H9 (cell line): ENCODE measurements at regions not wholly inside any gene's neighbourhood (a gene's known extent, or its start where the extent isn't known, plus 50 kb on each side); places are given as distances from the start of the nearest gene placed in this dataset.

ENCODE experiments used
- DNase-seq: peaks from one replicate; pipeline ENCODE4 v3.0.0-alpha.2; 2017
- H2AFZ ChIP-seq: one replicate; pipeline ENCODE4 v1.6.1; 2013; ENCODE audit warnings: mild to moderate bottlenecking, low read length, control low read depth, moderate library complexity
- H2AK5ac ChIP-seq: 2 replicates; pipeline ENCODE4 v1.6.1; 2013; ENCODE audit warnings: low read length, control low read depth, mixed read lengths; ENCODE audit not compliant: insufficient read length
- H2BK120ac ChIP-seq: one replicate; pipeline ENCODE4 v1.6.1; 2013; ENCODE audit warnings: low read depth, mild to moderate bottlenecking, low read length, control low read depth, inconsistent platforms; ENCODE audit not compliant: poor library complexity, severe bottlenecking
- H2BK12ac ChIP-seq: 2 replicates; pipeline ENCODE4 v1.6.1; 2013; ENCODE audit warnings: low read length, control low read depth, mixed read lengths, low read depth; ENCODE audit not compliant: insufficient read length
- H2BK15ac ChIP-seq: 2 replicates; pipeline ENCODE4 v1.6.1; 2013; ENCODE audit warnings: low read depth, low read length, control low read depth
- H2BK20ac ChIP-seq: one replicate; pipeline ENCODE4 v1.6.1; 2013; ENCODE audit warnings: low read depth, mild to moderate bottlenecking, low read length, control low read depth, inconsistent platforms; ENCODE audit not compliant: poor library complexity, severe bottlenecking
- H2BK5ac ChIP-seq: 2 replicates; pipeline ENCODE4 v1.6.1; 2013; ENCODE audit warnings: low read length, control low read depth, mixed read lengths; ENCODE audit not compliant: insufficient read length
- H3K14ac ChIP-seq: 2 replicates; pipeline ENCODE4 v1.6.1; 2013; ENCODE audit warnings: low read length, control low read depth; ENCODE audit not compliant: insufficient read depth
- H3K18ac ChIP-seq: 2 replicates; pipeline ENCODE4 v1.6.1; 2013; ENCODE audit warnings: low read depth, mild to moderate bottlenecking, mixed read lengths, low read length, control low read depth; ENCODE audit not compliant: insufficient read length
- H3K23ac ChIP-seq: 2 replicates; pipeline ENCODE4 v1.6.1; 2013; ENCODE audit warnings: low read length, control low read depth, mixed read lengths, low read depth; ENCODE audit not compliant: insufficient read length
- H3K23me2 ChIP-seq: 2 replicates; pipeline ENCODE4 v1.6.1; 2013; ENCODE audit warnings: low read depth, mild to moderate bottlenecking, mixed read lengths, low read length, control low read depth; ENCODE audit not compliant: insufficient read length, poor library complexity, severe bottlenecking
- H3K27ac ChIP-seq: 2 replicates; pipeline ENCODE4 v1.5.1; 2013; ENCODE audit warnings: low read length, control low read depth, mixed read lengths, low read depth; ENCODE audit not compliant: insufficient read length
- H3K27me3 ChIP-seq: 2 replicates; pipeline ENCODE4 v1.6.1; 2013; ENCODE audit warnings: low read length, control low read depth, inconsistent platforms; ENCODE audit not compliant: insufficient read depth
- H3K4ac ChIP-seq: 2 replicates; pipeline ENCODE4 v1.6.1; 2013; ENCODE audit warnings: low read depth, mild to moderate bottlenecking, control low read depth, inconsistent platforms, low read length, moderate library complexity
- H3K4me1 ChIP-seq: 2 replicates; pipeline ENCODE4 v1.6.1; 2013; ENCODE audit warnings: low read length, control low read depth, inconsistent platforms; ENCODE audit not compliant: insufficient read depth
- H3K4me2 ChIP-seq: 2 replicates; pipeline ENCODE4 v1.6.1; 2013; ENCODE audit warnings: low read length, control low read depth, mixed read lengths; ENCODE audit not compliant: insufficient read length, insufficient read depth
- H3K56ac ChIP-seq: 2 replicates; pipeline ENCODE4 v1.6.1; 2013; ENCODE audit warnings: low read depth, mild to moderate bottlenecking, mixed read lengths, low read length, control low read depth; ENCODE audit not compliant: insufficient read length
- H3K79me1 ChIP-seq: 2 replicates; pipeline ENCODE4 v1.6.1; 2013; ENCODE audit warnings: low read depth, mild to moderate bottlenecking, moderate library complexity, low read length, control low read depth, inconsistent platforms; ENCODE audit not compliant: insufficient read depth, poor library complexity, severe bottlenecking
- H3K79me2 ChIP-seq: 2 replicates; pipeline ENCODE4 v1.6.1; 2013; ENCODE audit warnings: low read length, control low read depth, inconsistent platforms; ENCODE audit not compliant: insufficient read depth
- H3K9ac ChIP-seq: 2 replicates; pipeline ENCODE4 v1.6.1; 2013; ENCODE audit warnings: low read length, control low read depth, mixed read lengths; ENCODE audit not compliant: insufficient read length; ENCODE audit errors: extremely low read depth
- H3K9me3 ChIP-seq: one replicate; pipeline ENCODE4 v1.6.1; 2013; ENCODE audit warnings: low read depth, low read length, inconsistent platforms; ENCODE audit not compliant: control insufficient read depth
- H3T11ph ChIP-seq: one replicate; pipeline ENCODE4 v1.6.1; 2013; ENCODE audit warnings: mild to moderate bottlenecking, low read length, control low read depth, inconsistent platforms
- H4K20me1 ChIP-seq: one replicate; pipeline ENCODE4 v1.6.1; 2013; ENCODE audit not compliant: control insufficient read depth, insufficient read length, insufficient read depth
- H4K5ac ChIP-seq: 2 replicates; pipeline ENCODE4 v1.6.1; 2013; ENCODE audit warnings: low read depth, mild to moderate bottlenecking, mixed read lengths, low read length, control low read depth; ENCODE audit not compliant: insufficient read length
- H4K8ac ChIP-seq: replicated peaks from 2 replicates; pipeline ENCODE4 v1.6.1; 2013; ENCODE audit warnings: low read length, control low read depth, mixed read lengths, low read depth; ENCODE audit not compliant: insufficient read length
- H4K91ac ChIP-seq: 2 replicates; pipeline ENCODE4 v1.6.1; 2013; ENCODE audit warnings: low read depth, mild to moderate bottlenecking, moderate library complexity, mixed read lengths, low read length, control low read depth; ENCODE audit not compliant: insufficient read length
- H3K27ac Mint-ChIP-seq, 3 experiments: 2 replicates in 2 of 3; 3 replicates in 1 of 3; pipeline ENCODE4 v1.8.0; 2020 to 2021; ENCODE audit warnings: mixed read lengths in 3 of 3, mild to moderate bottlenecking in 1 of 3, moderate library complexity in 1 of 3
- H3K27me3 Mint-ChIP-seq: 2 replicates; pipeline ENCODE4 v1.8.0; 2021; ENCODE audit warnings: low read depth, mild to moderate bottlenecking, moderate library complexity, mixed read lengths
- H3K36me3 Mint-ChIP-seq, 3 experiments: 2 replicates in 2 of 3; 3 replicates in 1 of 3; pipeline ENCODE4 v1.8.0; 2020 to 2021; ENCODE audit warnings: low read depth in 3 of 3, mixed read lengths in 3 of 3; ENCODE audit not compliant: insufficient read depth in 1 of 3
- H3K4me1 Mint-ChIP-seq, 2 experiments: 2 replicates each; pipeline ENCODE4 v1.8.0; 2020; ENCODE audit warnings: mixed read lengths in 2 of 2
- H3K4me3 Mint-ChIP-seq, 2 experiments: 2 replicates in 1 of 2; 3 replicates in 1 of 2; pipeline ENCODE4 v1.8.0; 2020 to 2021; ENCODE audit warnings: mild to moderate bottlenecking in 2 of 2, mixed read lengths in 2 of 2, moderate library complexity in 1 of 2
- H3K9me3 Mint-ChIP-seq, 2 experiments: 2 replicates in 1 of 2; 3 replicates in 1 of 2; pipeline ENCODE4 v1.8.0; 2020; ENCODE audit warnings: mild to moderate bottlenecking in 2 of 2, mixed read lengths in 2 of 2, moderate library complexity in 1 of 2
- CTCF ChIP-seq: fragments of 200-600 bp; sonication (generic); conservative IDR thresholded peaks from 3 replicates; pipeline ENCODE4 v1.8.0; 2021; ENCODE audit warnings: antibody characterized with exemption, mild to moderate bottlenecking
- WGBS: extraction: QIAGEN DNeasy Blood & Tissue Kit; methylation state at CpG from one replicate; pipeline ENCODE4 v1.1.7; 2013; ENCODE audit warnings: missing lambda C conversion rate, low lambda C conversion rate, mixed read lengths; ENCODE audit not compliant: insufficient read length; ENCODE audit errors: extremely low coverage; 5-methylcytosine and 5-hydroxymethylcytosine counted together

DNA sequence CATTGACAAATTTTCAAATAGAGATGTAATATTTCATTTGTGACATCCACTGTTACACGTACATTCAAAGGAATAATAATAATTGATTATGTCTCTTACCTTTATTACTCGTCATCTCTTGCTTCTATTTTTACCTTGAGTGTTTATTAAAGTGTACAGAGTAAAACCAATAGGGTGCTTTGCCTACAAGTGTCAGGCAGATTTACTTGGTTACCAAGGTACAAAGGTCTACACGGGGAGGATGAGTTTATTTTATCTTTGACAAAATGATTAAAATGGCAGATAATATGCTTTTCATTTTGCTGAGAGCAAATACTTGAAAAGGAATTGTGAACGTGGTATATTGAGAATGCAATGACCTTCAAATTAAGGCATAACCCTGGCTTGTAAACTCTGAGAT is 137.8 kb upstream of the SOX5 start:
- Mint-ChIP-seq H3K27ac (no peak overlapping the region), H3K9me3 (no peaks in the 10 kb centered on the region), H3K4me3 (no peak overlapping the region), H3K27me3 (no peaks in the 10 kb centered on the region), H3K4me1 (0 out of 4 replicates have a peak, but pooled peaks cover 0 to 3% of the 10 kb centered on the region in 2 experiments), H3K36me3 (no peaks in the 10 kb centered on the region)
- H4K5ac ChIP-seq: no peak overlapping the region
- H4K20me1 ChIP-seq: no peaks in the 10 kb centered on the region
- H3K27me3 ChIP-seq: no peaks in the 10 kb centered on the region
- H4K8ac ChIP-seq: no peak overlapping the region
- no peak overlapping the region for H3K4me2 ChIP-seq
- TF ChIP-seq CTCF: no peak
- H4K91ac ChIP-seq: no peak overlapping the region
- H3K79me1 ChIP-seq: no peaks in the 10 kb centered on the region
- no peak overlapping the region for H3K18ac ChIP-seq
- no peak overlapping the region for H3K27ac ChIP-seq
- no peaks in the 10 kb centered on the region for H3K23me2 ChIP-seq
- no peak overlapping the region for H3K56ac ChIP-seq
- H2BK120ac ChIP-seq: no peak overlapping the region
- H2BK12ac ChIP-seq: no peak overlapping the region
- H2BK20ac ChIP-seq: no peak overlapping the region
- no peaks in the 10 kb centered on the region for H3K4me1 ChIP-seq
- H3K9ac ChIP-seq: no peak overlapping the region
- DNase-seq: no peak
- no peak overlapping the region for H3K14ac ChIP-seq
- H3K9me3 ChIP-seq: no peaks in the 10 kb centered on the region
- no peak overlapping the region for H3K4ac ChIP-seq
- WGBS: no CpG with 5 or more reads among the region's 4 CpGs
- H2AK5ac ChIP-seq: no peak overlapping the region
- no peak overlapping the region for H2BK15ac ChIP-seq
- no peak overlapping the region for H2AFZ ChIP-seq
- H3K23ac ChIP-seq: no peak overlapping the region
- H2BK5ac ChIP-seq: no peak overlapping the region
- H3T11ph ChIP-seq: no peak overlapping the region
- H3K79me2 ChIP-seq: no peaks in the 10 kb centered on the region
